GM19395 (cell line): ENCODE measurements at regions not wholly inside any gene's neighbourhood (a gene's known extent, or its start where the extent isn't known, plus 50 kb on each side); places are given as distances from the start of the nearest gene placed in this dataset.

Experiments
- ATAC-seq: cut with Tn5 transposase; IDR thresholded peaks from one replicate; pipeline ENCODE4 v1.9.1; 2021; ENCODE audit warnings: mild to moderate bottlenecking, moderate library complexity; ENCODE audit not compliant: unreplicated experiment

GRCh38 chr10:88104223-88104622 is 240.8 kb downstream of the PTEN start:
- ATAC-seq: no peak

- ATAC-seq: no peak
These were observed 242.9 kb downstream of the PTEN start for GRCh38 chr10:88106366-88106765.

GRCh38 chr10:88107296-88108097 is 244.1 kb downstream of the PTEN start:
- no peak for ATAC-seq

GRCh38 chr10:88108115-88108610 is 244.7 kb downstream of the PTEN start:
- peak; percentile 60 for ATAC-seq

GRCh38 chr10:88110355-88110754 is 246.9 kb downstream of the PTEN start:
- no peak for ATAC-seq

- ATAC-seq: no peak
These were observed 247.4 kb downstream of the PTEN start for GRCh38 chr10:88110822-88111221.

- no peak for ATAC-seq
These were observed 247.9 kb downstream of the PTEN start for GRCh38 chr10:88111294-88111693.

GRCh38 chr10:88113232-88113631 is 249.8 kb downstream of the PTEN start:
- peak; percentile 27 for ATAC-seq

- ATAC-seq: no peak
These were observed 250.3 kb downstream of the PTEN start for GRCh38 chr10:88113657-88114272.

GRCh38 chr10:88114368-88114767 is 250.9 kb downstream of the PTEN start:
- no peak for ATAC-seq

- ATAC-seq: no peak
These were observed 252.0 kb downstream of the PTEN start for GRCh38 chr10:88115407-88115806.

- no peak for ATAC-seq
These were observed 252.5 kb downstream of the PTEN start for GRCh38 chr10:88115968-88116367.

- no peak for ATAC-seq
These were observed 253.1 kb downstream of the PTEN start for GRCh38 chr10:88116481-88116880.

- ATAC-seq: peak; percentile 47
These were observed 253.7 kb downstream of the PTEN start for GRCh38 chr10:88116971-88117626.

- ATAC-seq: no peak
These were observed 254.6 kb downstream of the PTEN start for GRCh38 chr10:88117869-88118632.

GRCh38 chr10:88118729-88119128 is 255.3 kb downstream of the PTEN start:
- no peak for ATAC-seq

GRCh38 chr10:88119160-88119559 is 255.7 kb downstream of the PTEN start:
- no peak for ATAC-seq

- no peak for ATAC-seq
These were observed 256.6 kb downstream of the PTEN start for GRCh38 chr10:88120075-88120474.

- no peak for ATAC-seq
These were observed 257.3 kb downstream of the PTEN start for GRCh38 chr10:88120599-88121333.

- no peak for ATAC-seq
These were observed 257.9 kb downstream of the PTEN start for GRCh38 chr10:88121361-88121760.
